ENCODE measurements at regions not wholly inside any gene's neighbourhood (a gene's known extent, or its start where the extent isn't known, plus 50 kb on each side); places are given as distances from the start of the nearest gene placed in this dataset.

DNA sequence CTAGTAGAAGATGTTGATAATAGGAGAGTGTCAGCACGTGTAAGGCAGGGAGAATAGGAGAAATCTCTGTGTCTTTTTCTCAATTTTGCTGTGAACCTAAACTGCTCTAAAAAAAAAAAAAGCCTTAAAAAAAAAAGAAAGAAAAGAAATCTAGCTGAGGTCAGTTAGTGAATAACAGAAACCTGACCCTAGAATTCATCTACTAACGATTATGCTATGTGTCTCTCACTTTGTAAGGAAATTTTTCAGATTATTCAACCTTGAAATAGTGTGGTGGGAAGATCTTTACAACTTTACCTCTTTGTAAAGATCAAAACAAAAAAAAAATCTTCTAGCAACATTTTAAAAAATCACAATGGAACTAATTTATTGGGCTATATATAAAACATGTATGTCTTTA is 995.7 kb downstream of the GALC start:
- TF ChIP-seq CTCF (IDR thresholded peaks at IDR 0.05; ENCODE audit: low read depth, low read length, poor library complexity, severe bottlenecking) (no peak), EZH2phosphoT487 (IDR thresholded peaks at IDR 0.05; ENCODE audit: borderline replicate concordance, low read length) (no peak)
